Activated CD4-positive, alpha-beta T cell treated with anti-CD3 and anti-CD28 coated beads, Interleukin-2, Interleukin-6, amounts not matched to agents 100 ng/mL and 50 ng/mL, durations not matched to agents 16 hours and 8 hours (primary cell): ENCODE measurements at regions not wholly inside any gene's neighbourhood (a gene's known extent, or its start where the extent isn't known, plus 50 kb on each side); places are given as distances from the start of the nearest gene placed in this dataset.
"Not testable (repeated sequence)": the region's sequence is repeated elsewhere in the genome, so short reads cannot be mapped to it uniquely, and the experiment has no call there.

Experiments
- DNase-seq: peaks from one replicate; pipeline ENCODE4 v3.0.0-alpha.2; 2020

GRCh38 chr7:53087274-53087673 is 51.8 kb downstream of the POM121L12 start:
- DNase-seq: no peak

- no peak for DNase-seq
Observed at GRCh38 chr7:53094191-53094590, 58.8 kb downstream of the POM121L12 start.

GRCh38 chr7:53094827-53095226 is 59.4 kb downstream of the POM121L12 start:
- DNase-seq: no peak

GRCh38 chr7:53095731-53096501 is 60.5 kb downstream of the POM121L12 start:
- no peak for DNase-seq

- no peak for DNase-seq
Observed at GRCh38 chr7:53100091-53100490, 64.7 kb downstream of the POM121L12 start.

- DNase-seq: no peak
Observed at GRCh38 chr7:53101026-53101425, 65.6 kb downstream of the POM121L12 start.

- no peak for DNase-seq
Observed at GRCh38 chr7:53110425-53110824, 75.0 kb downstream of the POM121L12 start.

- no peak for DNase-seq
Observed at GRCh38 chr7:53111031-53111430, 75.6 kb downstream of the POM121L12 start.

- no peak for DNase-seq
Observed at GRCh38 chr7:53113424-53113823, 78.0 kb downstream of the POM121L12 start.

GRCh38 chr7:53119514-53119941 is 84.1 kb downstream of the POM121L12 start:
- no peak for DNase-seq

- DNase-seq: no peak
Observed at GRCh38 chr7:53121374-53121773, 85.9 kb downstream of the POM121L12 start.

- no peak for DNase-seq
Observed at GRCh38 chr7:53131697-53132096, 96.3 kb downstream of the POM121L12 start.

- DNase-seq: no peak
Observed at GRCh38 chr7:53151496-53151895, 116.1 kb downstream of the POM121L12 start.

GRCh38 chr7:53187184-53187583 is 151.8 kb downstream of the POM121L12 start:
- not testable (repeated sequence) for DNase-seq

GRCh38 chr7:53191191-53191695 is 155.8 kb downstream of the POM121L12 start:
- DNase-seq: no peak

- DNase-seq: no peak
Observed at GRCh38 chr7:53191836-53192443, 156.5 kb downstream of the POM121L12 start.

- DNase-seq: no peak
Observed at GRCh38 chr7:53205006-53205405, 169.6 kb downstream of the POM121L12 start.

- no peak for DNase-seq
Observed at GRCh38 chr7:53209129-53209528, 173.7 kb downstream of the POM121L12 start.

- no peak for DNase-seq
Observed at GRCh38 chr7:53214463-53214862, 179.0 kb downstream of the POM121L12 start.

GRCh38 chr7:53218730-53219504 is 183.5 kb downstream of the POM121L12 start:
- no peak for DNase-seq

- no peak for DNase-seq
Observed at GRCh38 chr7:53229202-53229601, 193.8 kb downstream of the POM121L12 start.

GRCh38 chr7:53237344-53237913 is 202.0 kb downstream of the POM121L12 start:
- no peak for DNase-seq

GRCh38 chr7:53238021-53238605 is 202.7 kb downstream of the POM121L12 start:
- no peak for DNase-seq
